NB4 (cell line): ENCODE measurements at regions not wholly inside any gene's neighbourhood (a gene's known extent, or its start where the extent isn't known, plus 50 kb on each side); places are given as distances from the start of the nearest gene placed in this dataset.

Experiments
- MYC ChIP-seq: IDR thresholded peaks from 2 replicates; pipeline ENCODE4 v1.6.1; 2011; ENCODE audit warnings: low read depth, low read length
- POLR2A ChIP-seq: IDR thresholded peaks from 2 replicates; pipeline ENCODE4 v1.6.1; 2011; ENCODE audit warnings: mild to moderate bottlenecking; ENCODE audit not compliant: insufficient read length; ENCODE audit errors: extremely low read depth
- TF ChIP-seq, protein P1 (sequence below): IDR thresholded peaks from one replicate; pipeline ENCODE4 v1.5.1; 2012; ENCODE audit warnings: low read depth, low read length
- TF ChIP-seq, protein P2 (sequence below): IDR thresholded peaks from 2 replicates; pipeline ENCODE4 v1.6.1; 2011; ENCODE audit warnings: low read depth, low read length

DNA sequence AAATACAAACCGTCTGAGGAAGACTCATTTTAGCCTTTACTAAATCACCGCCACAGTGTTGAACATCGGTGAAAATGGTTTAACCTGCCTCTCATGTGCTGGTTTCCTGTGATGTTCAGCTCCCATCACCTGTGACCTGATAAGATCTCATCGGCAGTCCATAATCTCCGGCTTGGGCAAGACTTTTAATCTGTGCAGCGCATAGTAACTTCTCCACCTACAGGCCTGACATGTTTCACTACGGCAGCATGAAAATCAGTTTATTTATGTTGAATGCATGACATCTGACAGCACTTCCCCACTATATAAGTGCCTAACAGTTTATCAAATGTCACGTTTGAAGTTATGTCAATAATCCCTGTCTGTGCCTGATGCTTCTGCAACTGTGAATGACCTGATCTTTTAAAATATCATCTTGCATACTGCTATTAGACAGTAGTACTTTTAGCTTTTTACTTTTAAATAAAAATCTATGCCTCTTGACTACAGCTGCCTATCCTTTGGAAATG is 1919.8 kb upstream of the AGA start:
- TF ChIP-seq, protein P1, sequence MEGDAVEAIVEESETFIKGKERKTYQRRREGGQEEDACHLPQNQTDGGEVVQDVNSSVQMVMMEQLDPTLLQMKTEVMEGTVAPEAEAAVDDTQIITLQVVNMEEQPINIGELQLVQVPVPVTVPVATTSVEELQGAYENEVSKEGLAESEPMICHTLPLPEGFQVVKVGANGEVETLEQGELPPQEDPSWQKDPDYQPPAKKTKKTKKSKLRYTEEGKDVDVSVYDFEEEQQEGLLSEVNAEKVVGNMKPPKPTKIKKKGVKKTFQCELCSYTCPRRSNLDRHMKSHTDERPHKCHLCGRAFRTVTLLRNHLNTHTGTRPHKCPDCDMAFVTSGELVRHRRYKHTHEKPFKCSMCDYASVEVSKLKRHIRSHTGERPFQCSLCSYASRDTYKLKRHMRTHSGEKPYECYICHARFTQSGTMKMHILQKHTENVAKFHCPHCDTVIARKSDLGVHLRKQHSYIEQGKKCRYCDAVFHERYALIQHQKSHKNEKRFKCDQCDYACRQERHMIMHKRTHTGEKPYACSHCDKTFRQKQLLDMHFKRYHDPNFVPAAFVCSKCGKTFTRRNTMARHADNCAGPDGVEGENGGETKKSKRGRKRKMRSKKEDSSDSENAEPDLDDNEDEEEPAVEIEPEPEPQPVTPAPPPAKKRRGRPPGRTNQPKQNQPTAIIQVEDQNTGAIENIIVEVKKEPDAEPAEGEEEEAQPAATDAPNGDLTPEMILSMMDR, result no peak
- TF ChIP-seq POLR2A, result no peak
- TF ChIP-seq MYC, result no peak
- TF ChIP-seq, protein P2, sequence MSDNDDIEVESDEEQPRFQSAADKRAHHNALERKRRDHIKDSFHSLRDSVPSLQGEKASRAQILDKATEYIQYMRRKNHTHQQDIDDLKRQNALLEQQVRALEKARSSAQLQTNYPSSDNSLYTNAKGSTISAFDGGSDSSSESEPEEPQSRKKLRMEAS, result no peak
